Activated T-cell treated with anti-CD3 and anti-CD28 coated beads, Interleukin-2, amount 50 U/mL, for 48 hours (primary cell): ENCODE measurements at regions not wholly inside any gene's neighbourhood (a gene's known extent, or its start where the extent isn't known, plus 50 kb on each side); places are given as distances from the start of the nearest gene placed in this dataset.

Experiments used
- DNase-seq, 2 experiments: peaks; one replicate each; pipeline ENCODE4 v3.0.0-alpha.2; 2020

- DNase-seq: no peak
Measured at GRCh38 chr9:26026423-26027100, 348.3 kb upstream of the TUSC1 start.

GRCh38 chr9:26013199-26013598 is 335.0 kb upstream of the TUSC1 start:
- no peak for DNase-seq

- DNase-seq: no peak
Measured at GRCh38 chr9:26012797-26013196, 334.6 kb upstream of the TUSC1 start.

- DNase-seq: no peak
Measured at GRCh38 chr9:25994605-25995004, 316.4 kb upstream of the TUSC1 start.

GRCh38 chr9:25990376-25990775 is 312.1 kb upstream of the TUSC1 start:
- DNase-seq: no peak

GRCh38 chr9:25975667-25976066 is 297.4 kb upstream of the TUSC1 start:
- DNase-seq: no peak

- peak in 1 of 2 experiments; percentile 14 for DNase-seq
Measured at GRCh38 chr9:25964239-25964638, 286.0 kb upstream of the TUSC1 start.

- no peak for DNase-seq
Measured at GRCh38 chr9:25960178-25960577, 281.9 kb upstream of the TUSC1 start.

GRCh38 chr9:25954209-25954608 is 276.0 kb upstream of the TUSC1 start:
- DNase-seq: no peak

GRCh38 chr9:25948182-25948581 is 269.9 kb upstream of the TUSC1 start:
- DNase-seq: no peak

GRCh38 chr9:25939126-25939525 is 260.9 kb upstream of the TUSC1 start:
- DNase-seq: no peak

GRCh38 chr9:25936031-25936430 is 257.8 kb upstream of the TUSC1 start:
- DNase-seq: no peak

- DNase-seq: no peak
Measured at GRCh38 chr9:25935188-25935587, 256.9 kb upstream of the TUSC1 start.

GRCh38 chr9:25918761-25919160 is 240.5 kb upstream of the TUSC1 start:
- no peak for DNase-seq

GRCh38 chr9:25917731-25918362 is 239.6 kb upstream of the TUSC1 start:
- DNase-seq: no peak

GRCh38 chr9:25913806-25914205 is 235.6 kb upstream of the TUSC1 start:
- no peak for DNase-seq

GRCh38 chr9:25904701-25905100 is 226.5 kb upstream of the TUSC1 start:
- no peak for DNase-seq

GRCh38 chr9:25891527-25891926 is 213.3 kb upstream of the TUSC1 start:
- no peak for DNase-seq

GRCh38 chr9:25889661-25890060 is 211.4 kb upstream of the TUSC1 start:
- no peak for DNase-seq

- DNase-seq: no peak
Measured at GRCh38 chr9:25876248-25876647, 198.0 kb upstream of the TUSC1 start.

- no peak for DNase-seq
Measured at GRCh38 chr9:25864509-25864908, 186.3 kb upstream of the TUSC1 start.

- DNase-seq: no peak
Measured at GRCh38 chr9:25861421-25861820, 183.2 kb upstream of the TUSC1 start.

- DNase-seq: no peak
Measured at GRCh38 chr9:25857147-25857546, 178.9 kb upstream of the TUSC1 start.

- DNase-seq: no peak
Measured at GRCh38 chr9:25850803-25851202, 172.6 kb upstream of the TUSC1 start.

GRCh38 chr9:25845867-25846266 is 167.6 kb upstream of the TUSC1 start:
- no peak for DNase-seq
